ENCODE measurements at regions not wholly inside any gene's neighbourhood (a gene's known extent, or its start where the extent isn't known, plus 50 kb on each side); places are given as distances from the start of the nearest gene placed in this dataset.
"Not testable (repeated sequence)": the region's sequence is repeated elsewhere in the genome, so short reads cannot be mapped to it uniquely, and the experiment has no call there.

DNA sequence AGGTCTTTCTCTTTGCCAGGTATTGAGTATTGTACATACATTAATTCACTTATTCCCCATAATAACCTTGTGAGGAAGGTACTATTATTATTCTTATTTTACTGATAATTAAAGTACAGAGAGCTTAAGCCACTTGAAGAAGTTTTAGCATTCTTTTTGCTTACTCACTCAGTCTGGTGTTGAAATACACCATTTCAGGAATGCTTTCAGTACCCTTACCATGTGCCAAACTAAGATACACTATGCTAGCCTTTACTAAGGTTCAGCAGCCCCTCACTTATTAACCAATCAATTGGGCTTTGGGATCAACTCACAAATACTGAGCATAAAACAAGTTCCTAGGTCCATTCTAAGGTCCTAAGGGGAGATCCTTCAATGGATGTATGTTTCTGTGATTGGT is 179.0 kb upstream of the FGF13 start:
- no peak for DNase-seq
- H3K36me3 Mint-ChIP-seq (ENCODE audit: insufficient read depth) = no peaks in the 10 kb centered on the region
- no peaks in the 10 kb centered on the region for H3K4me1 Mint-ChIP-seq (ENCODE audit: low read depth in 2 of 2)
- no peak overlapping the region for H3K4me3 Mint-ChIP-seq
- no peaks in the 10 kb centered on the region for H3K27me3 Mint-ChIP-seq
- H3K9me3 Mint-ChIP-seq = no peaks in the 10 kb centered on the region
- no peak for ATAC-seq (replicated peaks)
- H3K27ac Mint-ChIP-seq = no peak overlapping the region

DNA sequence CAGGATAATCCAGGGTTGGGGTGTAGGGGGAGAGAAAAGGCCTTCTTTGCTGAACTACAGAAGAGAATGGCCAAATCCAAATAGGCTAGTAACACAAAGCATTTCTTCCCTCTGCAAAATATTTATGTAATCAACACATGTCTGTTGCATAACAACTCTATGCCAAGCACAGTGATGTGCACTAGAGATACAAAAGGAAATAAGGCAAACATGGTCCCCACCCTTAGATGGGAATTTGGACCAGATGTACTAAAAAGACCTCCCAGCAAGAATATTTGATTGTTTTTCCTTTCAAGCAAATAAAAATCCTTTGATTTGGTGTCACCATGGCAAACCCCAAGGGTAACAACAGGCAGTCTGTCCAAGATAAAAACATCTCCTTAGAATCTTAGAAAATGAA is 177.6 kb upstream of the FGF13 start:
- H3K36me3 Mint-ChIP-seq (ENCODE audit: insufficient read depth) = no peaks in the 10 kb centered on the region
- no peaks in the 10 kb centered on the region for H3K4me1 Mint-ChIP-seq (ENCODE audit: low read depth in 2 of 2)
- DNase-seq = no peak
- no peak for ATAC-seq (replicated peaks)
- no peak overlapping the region for H3K27ac Mint-ChIP-seq
- H3K9me3 Mint-ChIP-seq = no peaks in the 10 kb centered on the region
- H3K27me3 Mint-ChIP-seq = no peaks in the 10 kb centered on the region
- no peak overlapping the region for H3K4me3 Mint-ChIP-seq

DNA sequence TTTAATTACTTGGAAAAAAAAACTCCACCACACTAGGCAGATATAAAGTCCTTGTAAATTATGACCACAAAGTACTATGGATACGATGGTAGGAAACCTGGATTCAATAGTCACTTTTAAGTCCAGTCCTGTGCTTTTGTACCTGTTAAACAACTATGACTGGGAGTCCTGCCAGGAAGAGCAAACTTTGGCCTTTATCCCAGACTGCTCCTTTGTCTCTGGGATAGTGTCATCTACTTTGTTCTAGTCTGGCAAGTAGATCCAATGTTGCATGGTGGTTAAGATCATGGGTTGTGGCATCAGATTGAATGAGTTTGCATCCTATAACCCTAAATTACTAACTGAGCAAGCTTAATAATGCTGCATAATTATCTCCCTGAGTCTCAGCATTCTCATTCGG is 175.3 kb upstream of the FGF13 start:
- H3K27ac Mint-ChIP-seq = no peak overlapping the region
- DNase-seq = no peak
- ATAC-seq (replicated peaks) = no peak
- no peak overlapping the region for H3K4me3 Mint-ChIP-seq
- H3K9me3 Mint-ChIP-seq = no peaks in the 10 kb centered on the region
- H3K36me3 Mint-ChIP-seq (ENCODE audit: insufficient read depth) = no peaks in the 10 kb centered on the region
- H3K4me1 Mint-ChIP-seq (ENCODE audit: low read depth in 2 of 2) = no peaks in the 10 kb centered on the region
- no peaks in the 10 kb centered on the region for H3K27me3 Mint-ChIP-seq

DNA sequence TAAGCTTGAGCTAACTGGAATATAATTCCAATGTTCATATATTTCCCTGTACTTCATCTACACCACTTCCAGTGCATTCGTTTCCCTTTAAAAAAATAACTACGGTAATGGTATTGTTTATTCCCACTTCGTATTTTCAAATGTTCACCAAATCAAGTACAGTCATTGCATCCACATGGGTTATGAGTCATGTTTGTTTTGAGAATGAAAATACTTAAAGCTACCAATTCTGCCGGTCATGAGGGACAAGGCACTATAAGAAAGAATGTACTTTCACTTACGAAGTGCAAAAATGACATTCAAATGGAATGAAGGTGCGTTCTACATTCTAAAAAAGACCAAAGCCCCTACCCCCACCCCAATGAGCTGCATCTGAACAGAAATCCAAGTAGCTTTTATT is 174.4 kb upstream of the FGF13 start:
- Mint-ChIP-seq H3K4me1 (ENCODE audit: low read depth in 2 of 2) (no peaks in the 10 kb centered on the region), H3K27ac (no peak overlapping the region), H3K9me3 (no peaks in the 10 kb centered on the region), H3K36me3 (ENCODE audit: insufficient read depth) (no peaks in the 10 kb centered on the region), H3K4me3 (no peak overlapping the region), H3K27me3 (no peaks in the 10 kb centered on the region)
- DNase-seq (no peak), ATAC-seq (replicated peaks) (no peak)

DNA sequence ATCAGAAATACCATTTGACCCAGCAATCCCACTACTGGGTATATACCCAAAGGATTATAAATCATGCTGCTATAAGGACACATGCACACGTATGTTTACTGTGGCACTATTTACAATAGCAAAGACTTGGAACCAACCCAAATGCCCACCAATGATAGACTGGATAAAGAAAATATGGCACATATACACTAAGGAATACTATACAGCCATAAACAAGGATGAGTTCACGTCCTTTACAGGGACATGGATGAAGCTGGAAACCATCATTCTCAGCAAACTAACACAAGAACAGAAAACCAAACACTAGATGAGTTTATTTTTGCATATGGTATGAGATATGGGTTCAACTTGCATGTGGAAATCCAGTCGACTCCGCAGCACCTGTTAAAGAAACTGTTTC is 168.8 kb upstream of the FGF13 start:
- H3K9me3 Mint-ChIP-seq; DNase-seq; H3K27ac Mint-ChIP-seq; ATAC-seq (replicated peaks); H3K4me1 Mint-ChIP-seq (ENCODE audit: low read depth in 2 of 2); H3K4me3 Mint-ChIP-seq; H3K36me3 Mint-ChIP-seq (ENCODE audit: insufficient read depth); H3K27me3 Mint-ChIP-seq: not testable (repeated sequence)

DNA sequence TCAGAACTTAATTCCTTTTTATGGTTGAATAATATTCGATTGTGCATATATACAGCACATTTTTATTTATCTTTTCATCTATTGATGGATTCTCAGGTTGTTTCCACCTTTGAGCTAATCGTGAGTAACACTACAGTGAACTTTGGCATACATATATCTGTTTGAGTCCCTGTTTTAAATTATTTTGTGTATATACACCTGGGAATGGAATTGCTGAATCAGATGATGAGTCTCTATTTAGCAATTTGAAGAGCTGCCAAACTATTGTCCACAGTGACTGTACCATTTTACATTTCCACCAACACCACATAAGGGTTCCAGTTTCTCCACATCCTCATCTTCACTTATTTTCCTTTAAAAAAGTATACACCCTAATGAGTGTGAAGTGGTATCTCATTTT is 166.2 kb upstream of the FGF13 start:
- Mint-ChIP-seq H3K36me3 (ENCODE audit: insufficient read depth) (no peaks in the 10 kb centered on the region), H3K27ac (no peak overlapping the region), H3K9me3 (no peaks in the 10 kb centered on the region), H3K4me1 (ENCODE audit: low read depth in 2 of 2) (no peaks in the 10 kb centered on the region), H3K4me3 (no peak overlapping the region), H3K27me3 (no peaks in the 10 kb centered on the region)
- ATAC-seq (replicated peaks) (no peak), DNase-seq (no peak)

DNA sequence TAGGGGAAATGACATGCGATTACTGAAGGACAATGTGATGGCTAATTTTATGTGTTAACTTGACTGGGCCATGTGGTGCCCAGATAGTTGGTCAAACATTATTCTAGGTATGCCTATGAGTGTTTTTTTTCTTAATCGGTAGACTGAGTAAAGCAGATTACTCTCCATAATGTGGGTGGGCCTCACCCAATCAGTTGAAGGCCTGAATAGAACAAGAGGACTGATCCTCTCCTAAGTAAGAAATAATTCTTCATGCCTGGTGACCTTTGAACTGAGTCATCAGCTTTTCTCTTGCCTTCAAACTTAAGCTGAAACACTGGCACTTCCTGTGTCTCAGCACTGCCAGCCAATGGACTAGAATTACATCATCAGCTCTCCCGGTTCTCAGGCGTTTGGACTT is 164.0 kb upstream of the FGF13 start:
- no peak overlapping the region for H3K27ac Mint-ChIP-seq
- H3K9me3 Mint-ChIP-seq = peaks cover 2 to 8% of the 10 kb centered on the region in 2 donors
- H3K4me3 Mint-ChIP-seq = no peak overlapping the region
- no peaks in the 10 kb centered on the region for H3K4me1 Mint-ChIP-seq (ENCODE audit: low read depth in 2 of 2)
- DNase-seq (no peak), ATAC-seq (replicated peaks) (no peak)
- no peaks in the 10 kb centered on the region for H3K36me3 Mint-ChIP-seq (ENCODE audit: insufficient read depth)
- H3K27me3 Mint-ChIP-seq = no peaks in the 10 kb centered on the region

DNA sequence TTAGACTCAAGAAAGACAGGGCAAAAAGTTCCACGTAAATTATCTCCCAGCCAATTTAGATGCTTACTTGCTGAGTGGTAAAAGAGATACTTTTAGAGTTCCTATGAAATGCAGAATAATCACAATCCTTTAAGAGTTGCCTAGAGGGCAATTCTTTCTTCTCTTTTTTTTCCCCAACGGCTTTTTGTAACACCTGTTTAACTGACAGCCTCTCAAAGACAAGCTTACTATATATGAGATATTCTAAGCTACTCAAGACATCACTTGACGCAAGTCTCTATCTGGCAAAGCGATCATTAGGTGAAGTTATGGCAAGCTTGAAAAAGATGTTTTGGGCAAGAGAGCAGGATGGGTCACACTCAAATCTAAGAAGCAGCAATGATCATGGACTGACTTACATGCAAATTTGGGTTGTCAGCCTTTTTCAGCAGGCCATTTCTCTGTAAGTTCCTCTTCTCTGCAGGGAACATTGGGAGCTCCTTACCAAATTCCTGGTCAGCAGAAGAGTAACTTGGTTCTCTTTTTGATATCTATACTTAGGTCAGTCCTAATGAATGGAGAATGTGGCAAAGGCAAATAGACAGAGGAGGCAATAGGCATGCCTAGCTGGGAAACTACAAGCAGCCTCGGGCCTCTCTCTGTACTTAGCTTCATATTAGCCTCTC is 162.9 kb upstream of the FGF13 start:
- no peak for ATAC-seq (replicated peaks)
- no peaks in the 10 kb centered on the region for H3K4me1 Mint-ChIP-seq (ENCODE audit: low read depth in 2 of 2)

DNA sequence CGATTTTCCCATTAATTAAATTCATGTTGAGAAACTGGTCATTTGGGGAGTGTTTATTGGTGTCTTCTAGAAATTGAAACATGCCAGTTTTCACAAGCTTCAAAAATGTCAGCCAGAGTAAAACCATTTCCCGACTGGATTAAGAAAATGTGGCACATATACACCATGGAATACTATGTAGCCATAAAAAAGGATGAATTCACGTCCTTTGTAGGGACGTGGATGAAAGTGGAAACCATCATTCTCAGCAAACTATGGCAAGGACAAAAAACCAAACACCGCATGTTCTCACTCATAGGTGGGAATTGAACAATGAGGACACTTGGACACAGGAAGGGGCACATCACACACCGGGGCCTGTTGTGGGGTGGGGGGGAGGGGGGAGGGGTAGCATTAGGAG is 162.1 kb upstream of the FGF13 start:
- not testable (repeated sequence) for H3K27ac Mint-ChIP-seq; H3K27me3 Mint-ChIP-seq; DNase-seq; H3K9me3 Mint-ChIP-seq; H3K4me3 Mint-ChIP-seq; ATAC-seq (replicated peaks); H3K36me3 Mint-ChIP-seq (ENCODE audit: insufficient read depth); H3K4me1 Mint-ChIP-seq (ENCODE audit: low read depth in 2 of 2)

More for the DNA sequence above, 162.9 kb upstream of the FGF13 start:
- Mint-ChIP-seq H3K9me3 (peaks cover 2 to 8% of the 10 kb centered on the region in 2 donors), H3K36me3 (ENCODE audit: insufficient read depth) (no peaks in the 10 kb centered on the region), H3K27me3 (no peaks in the 10 kb centered on the region), H3K27ac (no peak overlapping the region), H3K4me3 (no peak overlapping the region)
- no peak for DNase-seq

DNA sequence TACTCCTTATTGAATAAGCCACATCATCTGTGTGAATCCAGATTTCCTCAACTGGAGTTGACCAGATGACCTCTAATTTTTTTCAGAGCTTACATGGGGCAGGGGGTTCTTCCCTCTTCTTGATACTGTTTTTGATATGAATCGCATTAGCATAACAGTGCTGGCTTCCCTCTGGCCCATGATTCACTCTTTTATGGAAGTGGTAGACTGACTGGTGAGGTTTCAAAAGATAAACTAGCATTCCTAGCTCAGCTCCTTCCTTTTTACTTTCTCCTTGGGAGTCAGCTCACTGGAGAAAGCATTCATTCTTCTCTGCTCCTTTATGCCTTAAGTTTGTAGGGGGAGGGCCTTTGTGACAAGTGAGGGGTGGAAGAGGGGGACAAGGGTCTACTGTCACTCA is 161.0 kb upstream of the FGF13 start:
- no peak for ATAC-seq (replicated peaks)
- Mint-ChIP-seq H3K27me3 (no peaks in the 10 kb centered on the region), H3K36me3 (ENCODE audit: insufficient read depth) (no peaks in the 10 kb centered on the region), H3K9me3 (peaks cover 2 to 8% of the 10 kb centered on the region in 2 donors), H3K27ac (no peak overlapping the region), H3K4me1 (ENCODE audit: low read depth in 2 of 2) (no peaks in the 10 kb centered on the region), H3K4me3 (no peak overlapping the region)
- no peak for DNase-seq

DNA sequence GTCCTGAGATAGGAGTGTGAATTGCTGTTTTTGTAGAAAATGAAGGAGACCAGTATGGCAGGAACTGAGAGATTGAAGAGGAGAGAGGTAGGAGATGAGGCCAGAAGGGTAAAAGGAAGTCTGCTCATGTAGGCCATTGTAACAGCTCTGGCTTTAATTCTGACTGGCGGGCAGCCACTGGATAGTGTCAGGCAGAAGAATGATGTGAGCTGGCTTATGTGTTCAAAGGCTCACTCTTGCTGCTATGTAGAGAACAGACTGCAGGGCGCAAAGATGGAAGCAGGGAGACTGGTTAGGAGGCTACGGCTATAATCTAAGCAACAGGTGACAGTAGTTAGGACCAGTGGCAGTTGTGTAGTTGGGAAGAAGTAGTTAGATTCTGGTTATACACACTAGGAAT is 160.2 kb upstream of the FGF13 start:
- Mint-ChIP-seq H3K9me3 (peaks cover 2 to 8% of the 10 kb centered on the region in 2 donors), H3K4me3 (no peak overlapping the region), H3K27me3 (no peaks in the 10 kb centered on the region), H3K4me1 (ENCODE audit: low read depth in 2 of 2) (no peaks in the 10 kb centered on the region), H3K36me3 (ENCODE audit: insufficient read depth) (no peaks in the 10 kb centered on the region), H3K27ac (no peak overlapping the region)
- no peak for DNase-seq
- no peak for ATAC-seq (replicated peaks)

DNA sequence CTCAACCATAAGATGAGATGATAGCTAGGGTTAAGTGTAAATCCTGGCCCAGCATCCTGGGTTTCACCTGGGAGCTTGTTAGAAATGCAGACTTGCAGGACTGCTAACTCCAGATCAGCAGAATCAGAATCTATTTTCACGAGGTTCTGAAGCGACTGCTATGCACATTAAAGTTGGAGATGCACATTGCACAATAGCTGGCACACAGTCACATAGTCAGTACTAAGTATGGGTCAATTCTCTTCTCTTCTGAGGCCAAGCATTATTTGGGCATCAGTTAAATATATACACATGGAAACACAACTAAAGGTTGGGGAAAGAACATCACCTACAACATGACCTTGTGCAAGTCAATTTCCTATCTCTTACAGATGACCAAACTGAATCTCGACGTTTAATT is 155.1 kb upstream of the FGF13 start:
- H3K27ac Mint-ChIP-seq = no peak overlapping the region
- H3K36me3 Mint-ChIP-seq (ENCODE audit: insufficient read depth) = no peaks in the 10 kb centered on the region
- ATAC-seq (replicated peaks) = no peak
- H3K27me3 Mint-ChIP-seq = no peaks in the 10 kb centered on the region
- peaks cover 2 to 11% of the 10 kb centered on the region in 2 donors for H3K9me3 Mint-ChIP-seq
- H3K4me3 Mint-ChIP-seq = no peak overlapping the region
- no peaks in the 10 kb centered on the region for H3K4me1 Mint-ChIP-seq (ENCODE audit: low read depth in 2 of 2)
- DNase-seq = no peak

DNA sequence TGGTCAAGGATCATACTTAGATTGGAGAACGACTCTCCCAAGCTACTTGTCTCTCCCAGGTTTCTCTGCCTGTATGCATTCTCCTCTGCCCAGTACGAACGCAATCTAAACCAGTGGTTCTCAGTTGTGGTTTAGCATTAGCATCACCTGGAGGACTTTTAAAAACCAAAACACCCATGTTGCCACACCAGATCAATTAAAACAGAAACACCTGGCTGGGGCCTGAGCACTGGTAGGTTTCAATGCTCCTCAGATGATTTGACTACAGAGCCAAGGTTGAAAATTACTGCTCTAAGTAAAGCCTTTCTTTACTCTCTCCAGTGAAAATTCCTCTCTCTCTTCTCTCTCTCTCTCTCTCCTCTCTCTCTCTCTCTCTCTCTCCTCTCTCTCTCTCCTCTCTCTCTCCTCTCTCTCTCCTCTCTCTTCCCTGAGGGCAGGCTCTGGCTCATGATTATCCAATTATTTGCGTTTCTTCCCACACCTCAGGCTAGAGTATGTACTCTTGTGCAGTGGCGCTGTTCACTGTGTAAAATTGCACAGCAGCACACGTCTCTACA is 153.7 kb upstream of the FGF13 start:
- H3K36me3 Mint-ChIP-seq (ENCODE audit: insufficient read depth) = no peaks in the 10 kb centered on the region
- DNase-seq (no peak), ATAC-seq (replicated peaks) (no peak)
- H3K4me1 Mint-ChIP-seq (ENCODE audit: low read depth in 2 of 2) = no peaks in the 10 kb centered on the region
- no peak overlapping the region for H3K4me3 Mint-ChIP-seq
- no peaks in the 10 kb centered on the region for H3K27me3 Mint-ChIP-seq
- peaks cover 0 to 7% of the 10 kb centered on the region in 2 donors for H3K9me3 Mint-ChIP-seq
- no peak overlapping the region for H3K27ac Mint-ChIP-seq

DNA sequence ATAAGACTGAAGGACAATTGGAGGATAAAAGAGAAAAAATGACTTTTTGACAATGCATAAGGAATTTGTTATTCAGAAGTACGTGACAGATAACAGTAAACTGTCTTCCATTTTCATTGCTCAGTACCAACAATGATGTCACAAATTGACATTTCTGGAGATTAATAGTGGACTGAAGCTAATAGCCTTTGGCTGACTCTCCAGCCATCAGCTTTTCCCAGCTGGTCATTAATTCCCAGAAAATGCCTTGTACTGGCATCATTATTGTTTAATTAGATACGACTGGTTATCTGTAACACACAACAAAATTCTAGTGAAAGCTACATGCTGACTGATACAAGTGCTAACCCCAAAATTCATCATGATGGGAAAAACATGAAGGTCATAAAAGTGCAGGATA is 147.9 kb upstream of the FGF13 start:
- no peaks in the 10 kb centered on the region for H3K36me3 Mint-ChIP-seq (ENCODE audit: insufficient read depth)
- no peak for ATAC-seq (replicated peaks)
- no peaks in the 10 kb centered on the region for H3K27me3 Mint-ChIP-seq
- H3K9me3 Mint-ChIP-seq = no peaks in the 10 kb centered on the region
- H3K4me1 Mint-ChIP-seq (ENCODE audit: low read depth in 2 of 2) = no peaks in the 10 kb centered on the region
- no peak overlapping the region for H3K27ac Mint-ChIP-seq
- H3K4me3 Mint-ChIP-seq = no peak overlapping the region
- DNase-seq = no peak

DNA sequence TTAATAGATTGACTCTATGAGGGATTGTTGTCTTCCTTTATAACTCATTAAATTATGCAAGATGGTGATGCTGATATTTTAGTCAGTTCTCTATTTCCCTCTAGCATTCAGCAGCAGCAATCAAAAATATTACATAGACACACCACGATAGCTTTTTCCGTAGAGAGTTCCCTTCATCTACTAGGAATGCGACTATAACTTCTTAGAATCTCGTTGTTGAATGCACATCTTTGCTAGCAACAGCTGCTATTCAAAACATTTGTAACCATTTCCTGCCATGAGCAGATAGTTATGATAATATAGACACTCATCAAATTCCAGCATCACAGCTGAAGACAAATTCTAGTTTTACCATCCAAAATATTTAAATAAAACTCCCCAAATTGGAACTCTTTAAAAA is 147.4 kb upstream of the FGF13 start:
- DNase-seq (no peak), ATAC-seq (replicated peaks) (no peak)
- Mint-ChIP-seq H3K4me3 (no peak overlapping the region), H3K36me3 (ENCODE audit: insufficient read depth) (no peaks in the 10 kb centered on the region), H3K27me3 (no peaks in the 10 kb centered on the region), H3K9me3 (no peaks in the 10 kb centered on the region), H3K27ac (no peak overlapping the region), H3K4me1 (ENCODE audit: low read depth in 2 of 2) (no peaks in the 10 kb centered on the region)

Measured in effector memory CD8-positive, alpha-beta T cell (primary cell).